ENCODE measurements at regions not wholly inside any gene's neighbourhood (a gene's known extent, or its start where the extent isn't known, plus 50 kb on each side); places are given as distances from the start of the nearest gene placed in this dataset.

DNA sequence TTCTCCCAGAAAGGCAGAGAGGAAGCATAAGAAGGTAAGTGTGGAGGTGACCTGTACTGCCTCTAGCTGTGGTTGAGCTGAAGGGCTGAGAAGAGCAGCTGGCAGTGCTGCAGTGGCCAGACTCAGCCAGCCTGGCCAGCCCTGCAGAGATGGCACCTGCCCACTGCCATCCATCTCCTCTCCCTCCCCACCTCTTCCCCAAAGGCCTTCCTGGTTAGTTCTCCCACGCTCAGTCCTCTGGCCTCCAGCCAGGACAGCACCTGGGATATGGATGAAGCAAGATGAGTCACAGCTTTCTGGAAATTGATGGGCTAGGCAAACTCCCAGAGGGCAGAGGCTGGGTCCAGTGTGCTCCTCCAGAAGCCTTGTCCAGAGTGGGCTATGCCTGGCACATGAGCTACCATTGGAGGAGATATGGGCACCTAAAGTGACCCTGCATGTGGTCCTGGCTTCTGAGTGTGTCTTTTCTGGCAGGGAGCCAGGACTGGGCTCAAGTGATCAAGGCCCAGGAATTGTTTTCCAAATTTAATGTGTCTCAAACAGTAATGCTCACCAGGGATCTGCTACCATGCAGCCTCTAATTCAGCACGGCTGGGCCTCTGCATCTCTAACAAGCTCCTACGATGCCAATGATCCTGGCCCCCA, 81.0 kb upstream of the CACUL1 start:
- DNase-seq (ENCODE audit: low read depth in 2 of 2) = no peak

DNA sequence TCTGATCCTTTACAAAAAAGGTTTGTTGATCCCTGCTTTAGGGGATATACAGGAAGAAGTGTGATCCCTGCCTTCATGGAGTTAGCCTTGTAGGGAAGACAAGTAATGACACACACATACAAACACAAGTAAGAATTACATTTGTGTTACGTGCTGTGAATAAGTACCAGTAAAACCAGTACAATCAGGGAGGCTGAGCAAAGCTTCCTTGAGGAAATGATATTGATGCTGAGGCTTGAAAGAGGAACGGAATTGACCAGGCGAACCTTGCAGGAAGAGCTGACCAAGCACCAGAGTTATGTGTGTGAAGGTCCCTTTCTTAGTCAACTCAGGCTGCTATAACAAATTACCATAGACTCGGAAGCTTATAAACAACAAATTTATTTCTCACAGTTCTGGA, 83.6 kb upstream of the CACUL1 start:
- DNase-seq (ENCODE audit: low read depth in 2 of 2) = no peak

DNA sequence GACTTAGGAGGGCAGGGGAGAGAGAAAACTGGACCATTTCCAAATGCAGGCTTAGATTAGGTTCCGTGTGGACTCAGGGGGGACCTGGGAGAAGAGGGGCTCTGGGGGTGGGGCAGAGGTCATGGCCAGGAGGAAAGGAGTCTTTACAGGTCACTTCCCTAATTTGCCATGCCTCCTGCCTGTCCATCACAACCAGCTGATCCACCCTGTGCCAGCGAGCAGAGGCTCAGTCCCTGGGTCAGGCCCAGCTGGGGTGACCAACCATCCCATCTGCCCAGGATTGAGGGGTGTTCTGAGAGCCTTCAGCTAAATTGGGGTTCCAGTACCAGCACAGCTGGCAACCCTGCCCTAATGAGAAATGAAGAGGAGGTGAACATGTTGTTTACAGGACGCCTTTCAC, 84.6 kb upstream of the CACUL1 start:
- no peak for DNase-seq (ENCODE audit: low read depth in 2 of 2)

DNA sequence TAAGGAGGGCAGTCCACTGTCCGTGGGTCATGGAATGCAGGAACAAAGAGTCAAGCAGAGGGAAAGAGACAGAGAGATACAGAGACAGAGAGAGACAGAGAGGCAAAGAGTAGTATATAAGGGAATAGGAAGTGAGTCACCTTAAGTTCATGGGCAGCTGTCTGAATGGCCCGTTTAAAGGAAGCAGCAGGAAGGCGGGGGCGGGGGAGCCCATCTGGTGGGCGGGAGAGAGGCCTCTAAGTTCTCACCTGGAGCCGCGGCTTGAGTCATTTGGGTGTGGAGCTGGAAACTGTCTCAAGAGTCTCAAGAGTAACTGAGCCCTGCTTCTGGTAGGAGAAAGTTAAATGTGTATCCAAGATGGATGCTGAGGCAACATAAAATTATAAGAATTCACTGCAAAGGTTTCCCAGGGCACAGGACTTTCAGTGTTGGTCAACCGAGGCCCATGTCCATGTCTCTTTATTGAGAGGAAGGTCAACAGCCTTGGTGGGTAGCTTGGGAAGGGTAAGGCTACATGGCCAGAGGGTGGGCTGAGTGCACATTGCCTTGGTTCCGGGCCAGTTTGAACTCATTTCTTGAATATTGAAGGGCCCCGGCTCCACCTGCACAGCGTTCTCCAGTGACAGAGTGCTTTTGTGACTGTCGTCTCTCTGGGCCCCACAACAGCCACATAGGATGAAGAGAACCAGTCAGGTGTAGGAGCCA, 85.5 kb upstream of the CACUL1 start:
- peak; percentile 64 to 73 for DNase-seq (ENCODE audit: low read depth in 2 of 2)

DNA sequence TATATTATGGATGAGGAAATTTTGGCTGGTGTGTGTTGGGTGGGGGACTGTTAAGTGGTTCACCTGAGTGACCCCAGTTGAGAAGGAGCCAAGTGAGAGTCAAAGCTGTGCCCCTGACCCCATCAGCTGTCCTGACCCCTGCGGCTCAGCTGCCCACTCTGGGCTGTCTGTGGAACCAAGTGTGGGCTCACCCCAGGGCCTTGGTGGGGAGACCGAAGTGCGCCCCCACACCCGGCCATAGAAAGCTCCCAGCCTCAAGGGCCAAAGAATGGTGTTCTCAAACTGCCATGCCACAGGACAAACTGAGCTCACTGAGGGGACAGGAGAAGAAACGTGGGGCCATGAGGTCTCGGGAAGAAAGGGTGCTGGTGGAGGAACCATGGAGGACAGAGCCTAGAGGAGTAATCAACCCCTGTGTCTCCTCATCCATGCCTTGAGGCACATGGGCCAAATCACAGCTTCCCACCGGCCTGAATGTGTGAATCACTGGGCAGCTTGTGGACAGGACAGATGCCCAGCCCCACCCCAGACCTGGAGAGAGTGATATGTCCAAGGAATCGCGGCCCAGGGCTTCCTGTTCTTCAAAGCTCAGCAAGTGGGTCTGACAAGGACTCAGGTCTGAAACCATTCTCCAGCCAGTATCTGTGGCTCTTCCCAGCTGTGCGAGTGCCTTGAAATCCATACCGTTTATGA, 86.2 kb upstream of the CACUL1 start:
- no peak for DNase-seq (ENCODE audit: low read depth in 2 of 2)

DNA sequence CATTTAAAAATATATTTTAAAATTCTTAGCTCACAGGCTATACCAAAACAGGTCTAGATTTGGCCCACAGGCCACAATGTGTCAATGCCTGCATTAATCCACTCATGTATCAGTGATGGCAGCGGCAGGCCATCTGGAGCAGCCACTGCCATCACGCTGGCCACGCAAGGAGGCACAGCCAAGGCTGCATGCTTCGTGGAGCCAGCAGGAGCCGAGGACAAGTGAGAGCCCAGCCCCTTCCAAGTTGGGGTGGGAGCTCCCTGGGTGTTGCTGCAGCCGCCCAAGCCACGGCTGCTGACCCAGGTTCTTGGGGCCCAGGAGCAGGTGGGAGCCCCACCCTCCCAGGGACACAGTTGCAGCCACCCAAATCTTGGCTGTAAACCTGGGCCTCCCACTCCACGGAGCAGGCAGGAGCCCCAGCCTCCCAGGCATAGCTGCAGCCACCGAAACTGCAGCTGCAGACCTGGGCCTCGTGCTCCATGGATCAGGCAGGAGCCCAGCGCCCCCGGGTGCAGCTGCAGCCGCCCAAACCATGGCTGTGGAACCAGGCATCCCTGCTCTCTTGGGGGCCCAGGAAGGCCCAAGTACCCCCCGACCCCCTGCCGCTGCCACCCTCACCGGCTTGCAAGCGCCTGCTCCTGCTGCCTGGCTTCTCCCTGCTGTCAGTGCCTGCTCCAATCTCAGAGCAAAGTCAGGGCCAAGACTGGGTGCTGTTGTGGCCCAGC, 87.3 kb upstream of the CACUL1 start:
- DNase-seq (ENCODE audit: low read depth in 2 of 2) = no peak

DNA sequence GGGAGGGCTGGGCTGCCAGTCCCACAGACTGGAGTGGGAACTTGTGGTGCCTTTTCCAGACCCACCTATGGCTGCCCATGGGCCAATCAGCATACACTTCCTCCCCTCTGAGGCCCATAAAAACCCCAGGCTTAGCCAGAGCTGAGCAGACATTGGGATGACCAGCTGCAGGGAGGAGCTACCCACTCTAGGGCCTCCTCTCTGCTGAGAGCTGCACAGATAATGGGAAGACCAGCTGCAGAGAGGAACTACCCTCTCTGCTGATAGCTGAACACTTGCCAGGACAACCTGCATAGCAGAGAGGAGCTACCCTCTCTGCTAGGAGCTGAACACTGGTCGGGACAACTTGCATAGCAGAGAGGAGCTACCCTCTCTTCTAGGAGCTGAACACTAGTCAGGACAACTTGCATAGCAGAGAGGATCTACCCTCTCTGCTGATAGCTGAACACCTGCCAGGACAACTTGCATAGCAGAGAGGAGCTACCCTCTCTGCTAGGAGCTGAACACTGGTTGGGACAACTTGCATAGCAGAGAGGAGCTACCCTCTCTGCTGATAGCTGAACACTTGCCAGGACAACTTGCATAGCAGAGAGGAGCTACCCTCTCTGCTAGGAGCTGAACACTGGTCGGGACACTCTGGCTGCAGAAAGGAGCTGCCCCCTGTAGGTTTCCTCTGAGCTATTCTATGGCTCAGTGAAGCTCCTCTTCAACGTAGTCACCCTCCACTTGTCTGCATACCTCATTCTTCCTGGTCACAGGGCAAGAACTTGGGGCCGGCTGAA, 88.3 kb upstream of the CACUL1 start:
- DNase-seq (ENCODE audit: low read depth in 2 of 2) = no peak

DNA sequence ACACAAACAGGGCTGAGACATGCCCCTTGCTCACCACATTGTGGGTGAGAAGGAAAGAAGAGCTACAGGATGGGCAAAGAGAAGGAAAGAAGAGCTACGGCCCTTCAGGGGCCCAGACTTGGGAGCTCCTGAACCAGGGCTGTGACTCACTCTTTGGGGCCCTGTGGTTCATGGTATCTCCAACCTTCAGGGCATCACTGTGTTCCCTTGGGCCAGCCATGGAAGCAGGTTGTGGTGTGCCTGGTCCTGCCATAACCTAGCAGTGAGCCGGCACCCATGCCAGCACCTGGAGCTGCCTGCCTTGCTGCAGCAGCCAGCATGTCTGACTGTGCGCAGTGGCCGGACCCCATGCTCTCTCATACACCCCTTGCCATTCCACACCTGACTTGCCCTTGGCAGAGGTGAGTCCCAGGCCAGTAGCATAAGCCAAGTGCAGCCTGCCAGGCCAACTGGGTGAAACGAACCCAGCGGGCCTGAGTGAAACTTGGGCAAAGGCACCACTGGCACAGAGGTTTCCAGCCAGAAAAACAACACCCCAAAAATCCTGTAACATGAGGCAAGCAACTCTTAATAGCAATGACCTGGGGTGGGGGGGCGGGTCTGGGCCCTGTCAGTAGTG, 89.0 kb upstream of the CACUL1 start:
- no peak for DNase-seq (ENCODE audit: low read depth in 2 of 2)

DNA sequence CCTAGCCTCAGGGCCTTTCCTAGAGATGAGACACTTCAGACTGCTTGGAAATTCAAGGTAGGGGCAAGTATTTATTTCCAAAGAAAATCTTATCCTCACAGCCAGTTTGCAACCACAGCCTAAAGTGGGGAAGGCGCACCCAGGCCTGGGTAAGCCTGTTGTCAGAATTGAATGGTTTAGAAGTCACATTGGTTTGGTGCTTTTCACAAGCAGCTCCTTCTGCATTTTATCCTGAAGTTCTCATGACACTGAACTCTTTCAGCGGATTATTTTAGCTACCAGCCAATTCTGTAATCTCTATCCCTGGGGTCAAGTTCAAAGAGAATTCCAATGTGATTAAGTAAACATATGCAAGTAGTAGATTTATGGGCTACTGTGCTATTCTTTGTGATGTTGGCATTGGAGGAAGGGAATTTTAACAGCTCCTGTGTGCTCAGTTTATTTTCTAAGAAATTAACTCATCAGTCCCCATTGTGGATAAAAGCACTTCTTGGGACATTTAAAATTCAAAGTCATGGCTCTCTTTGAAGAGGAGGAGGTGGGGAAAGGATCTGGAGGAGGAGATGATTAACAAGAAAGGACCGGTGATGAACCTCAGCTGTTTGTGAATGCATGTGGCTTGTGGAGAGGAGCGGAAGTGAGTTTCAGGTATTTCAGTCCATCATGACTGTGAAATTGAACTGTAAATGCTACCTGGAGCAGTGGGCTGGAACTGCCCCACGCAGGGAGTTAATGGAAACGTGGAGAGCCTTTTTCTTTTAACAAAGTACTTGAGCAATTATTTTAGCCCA, 90.2 kb upstream of the CACUL1 start:
- DNase-seq (ENCODE audit: low read depth in 2 of 2) = no peak

DNA sequence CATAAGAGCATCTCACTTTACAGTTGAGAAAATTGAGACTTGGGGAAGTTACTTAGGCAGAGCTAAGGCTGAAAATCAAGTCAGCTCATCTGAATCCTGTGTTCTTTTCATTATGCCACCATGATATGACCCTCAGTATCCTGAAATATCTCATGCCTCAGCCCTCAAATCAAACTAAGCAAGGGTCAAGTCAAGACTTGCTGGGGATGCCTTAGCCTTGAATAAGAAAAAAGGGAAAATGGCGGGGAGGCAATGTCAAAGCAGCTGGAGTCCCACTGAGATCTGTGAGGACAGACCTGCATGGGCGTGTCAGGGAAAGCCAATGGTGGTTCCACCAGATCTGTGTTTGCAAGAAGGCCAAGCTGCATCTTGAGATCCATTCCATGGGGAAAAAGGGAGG, 91.0 kb upstream of the CACUL1 start:
- no peak for DNase-seq (ENCODE audit: low read depth in 2 of 2)

DNA sequence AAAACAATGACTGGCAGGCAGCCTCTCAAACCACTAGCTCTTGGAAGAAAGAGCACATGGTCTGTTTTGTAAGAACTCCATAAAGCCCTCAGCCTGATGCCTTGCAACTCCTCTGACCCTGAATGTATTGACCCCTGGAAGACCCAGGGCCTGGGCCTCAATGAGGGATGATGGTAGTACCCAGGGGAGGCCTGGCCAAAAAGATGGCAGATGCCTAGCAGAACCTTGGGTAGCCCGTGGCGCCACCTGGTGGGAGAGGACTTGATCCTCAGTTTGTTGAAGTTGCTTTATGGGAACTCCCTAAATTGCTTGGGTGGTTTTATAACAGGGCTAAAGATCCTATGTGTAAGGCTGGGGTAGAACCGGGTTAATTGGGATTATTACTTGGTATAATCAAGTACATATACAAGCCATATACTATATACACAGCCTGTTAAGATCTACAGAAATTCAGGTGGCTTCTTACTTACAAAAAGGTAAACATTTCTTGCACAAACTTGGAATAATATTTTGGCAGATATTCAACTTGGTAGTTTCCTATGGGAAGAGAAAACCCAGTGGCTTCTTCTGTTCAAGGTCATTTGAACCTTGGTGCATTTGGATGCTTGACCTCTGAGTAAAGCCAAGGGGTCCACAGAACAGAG, 95.8 kb upstream of the CACUL1 start:
- DNase-seq (ENCODE audit: low read depth in 2 of 2) = peak; percentile 68 to 76

DNA sequence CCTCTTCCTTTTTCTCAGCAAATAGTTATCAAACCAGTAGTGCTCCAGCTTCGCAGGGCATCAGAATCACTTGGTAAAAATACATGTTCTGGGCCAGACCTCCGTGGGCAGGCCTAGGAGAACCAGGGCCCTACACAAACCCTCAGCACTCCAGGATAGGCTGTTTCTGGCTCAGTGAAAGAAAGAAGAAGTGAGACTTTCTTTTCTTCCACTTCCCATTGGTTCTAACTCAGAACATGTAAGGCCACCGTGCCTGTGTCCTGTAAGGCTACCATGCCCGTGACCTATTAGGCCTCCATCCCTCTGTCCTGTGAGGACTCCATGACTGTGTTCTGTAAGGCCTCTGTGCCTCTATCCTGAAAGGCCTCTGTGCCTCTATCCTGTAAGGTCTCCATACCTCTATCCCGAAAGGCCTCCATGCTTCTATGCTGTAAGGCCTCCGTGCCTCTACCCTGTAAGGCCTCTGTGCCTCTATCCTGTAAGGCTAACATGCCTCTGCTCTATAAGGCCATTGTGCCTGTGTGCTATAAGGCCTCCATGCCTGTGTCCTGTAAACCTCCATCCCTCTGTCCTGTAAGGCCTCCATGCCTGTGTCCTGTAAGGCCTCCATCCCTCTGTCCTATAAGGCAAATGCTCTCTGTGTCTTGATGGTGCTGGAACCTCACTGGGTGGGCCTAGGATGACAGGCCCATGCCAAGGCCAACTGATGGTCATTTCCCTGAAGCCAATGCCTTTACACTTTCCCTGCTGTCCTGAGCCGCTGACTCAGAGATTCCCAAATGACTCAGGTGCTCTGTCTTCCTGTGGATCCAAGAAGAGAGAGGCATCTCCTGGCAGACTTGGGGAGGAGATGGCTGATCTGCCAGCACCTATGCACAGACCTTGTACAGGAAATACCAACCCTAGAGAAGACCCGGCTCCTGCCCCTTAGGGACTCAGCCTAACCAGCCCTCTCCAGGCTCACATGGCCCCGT, 96.6 kb upstream of the CACUL1 start:
- no peak for DNase-seq (ENCODE audit: low read depth in 2 of 2)

DNA sequence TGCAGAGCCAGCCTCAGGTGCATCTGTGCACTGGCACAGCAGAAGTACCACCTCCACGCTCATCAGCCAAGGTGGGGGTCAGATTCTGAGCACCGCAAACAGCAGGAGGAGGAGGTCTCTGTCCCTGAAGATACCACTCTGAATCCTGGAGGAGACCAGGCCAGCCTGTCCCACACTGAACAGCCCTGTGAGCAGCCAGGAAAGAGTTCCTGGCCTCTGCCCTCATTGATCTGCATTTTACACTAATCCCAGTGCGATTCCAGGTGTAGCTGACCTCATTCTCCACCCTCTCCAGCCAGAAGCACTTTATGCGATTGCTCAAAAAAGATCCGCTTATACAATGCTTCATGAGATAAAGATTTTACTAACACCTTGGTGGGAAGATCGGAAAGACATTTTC, 99.1 kb upstream of the CACUL1 start:
- no peak for DNase-seq (ENCODE audit: low read depth in 2 of 2)

DNA sequence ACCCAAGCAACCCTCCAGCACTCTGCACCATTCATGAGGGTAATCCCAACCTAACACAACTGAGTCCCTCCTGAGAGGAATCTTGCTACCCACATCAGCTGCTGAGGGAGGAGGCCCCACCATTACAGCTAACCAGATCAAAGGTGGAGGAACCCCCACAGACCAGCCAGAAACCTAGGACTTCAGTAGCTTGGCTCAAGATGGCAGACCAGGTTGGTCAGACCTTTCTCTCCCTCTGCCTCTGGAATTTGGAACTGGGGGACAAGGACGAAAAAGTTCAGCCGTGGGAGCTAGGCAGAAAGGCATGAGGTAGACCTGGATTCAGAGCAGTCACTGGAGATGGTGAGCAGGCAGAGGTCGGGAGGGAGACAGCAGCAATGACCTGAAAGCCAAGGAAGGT, 101.3 kb upstream of the CACUL1 start:
- no peak for DNase-seq (ENCODE audit: low read depth in 2 of 2)

DNA sequence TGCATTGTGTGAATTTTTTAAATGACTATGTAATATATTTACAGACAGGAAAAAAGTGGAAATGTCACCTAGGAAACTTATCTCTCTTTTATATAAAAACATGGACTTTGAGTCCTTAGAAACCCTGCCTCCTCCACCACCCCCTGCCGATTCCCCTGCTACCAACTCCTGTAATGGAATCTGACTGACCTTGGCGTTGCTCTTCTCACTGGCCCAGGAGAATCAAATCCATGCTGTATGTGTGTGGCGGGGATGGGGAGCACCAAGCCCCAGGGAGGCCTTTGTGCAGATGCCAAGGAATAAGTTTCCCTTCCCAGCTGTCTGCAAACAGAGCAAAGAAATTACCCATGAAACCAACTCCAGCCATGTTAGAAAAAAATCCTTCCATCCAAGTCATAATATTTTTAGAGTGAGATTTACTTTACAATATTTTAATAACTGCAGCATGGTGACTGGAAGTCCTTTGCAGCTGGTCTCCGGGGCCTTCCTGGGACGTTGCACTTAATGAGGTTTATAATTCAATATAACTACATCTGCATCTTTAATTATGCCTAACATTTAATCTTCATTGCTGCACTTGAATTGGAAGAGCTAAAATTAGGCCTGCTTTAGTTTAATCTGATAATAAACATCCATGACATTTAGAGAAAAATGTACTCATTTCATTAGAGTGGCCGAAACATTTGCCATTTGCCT, 111.4 kb upstream of the CACUL1 start:
- DNase-seq (ENCODE audit: low read depth in 2 of 2) = no peak

DNA sequence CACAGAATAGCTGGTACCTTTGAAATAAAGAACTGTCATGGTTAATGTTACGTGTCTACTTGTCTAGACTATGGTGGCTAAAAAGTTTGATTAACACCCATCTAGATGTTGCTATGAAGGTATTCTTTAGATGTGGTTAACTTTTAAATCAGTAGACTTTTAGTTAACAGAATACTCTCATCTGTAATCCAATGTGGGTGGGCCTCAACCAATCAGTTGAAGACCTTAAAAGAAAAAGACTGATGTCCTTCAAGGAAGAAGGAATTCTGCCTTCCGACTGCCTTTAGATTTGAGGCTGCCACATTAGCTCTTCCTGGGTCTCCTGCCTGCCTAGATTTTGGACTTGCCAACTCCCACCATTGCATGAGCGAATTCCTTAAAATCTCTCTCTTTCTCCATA, 113.0 kb upstream of the CACUL1 start:
- DNase-seq (ENCODE audit: low read depth in 2 of 2) = no peak

DNA sequence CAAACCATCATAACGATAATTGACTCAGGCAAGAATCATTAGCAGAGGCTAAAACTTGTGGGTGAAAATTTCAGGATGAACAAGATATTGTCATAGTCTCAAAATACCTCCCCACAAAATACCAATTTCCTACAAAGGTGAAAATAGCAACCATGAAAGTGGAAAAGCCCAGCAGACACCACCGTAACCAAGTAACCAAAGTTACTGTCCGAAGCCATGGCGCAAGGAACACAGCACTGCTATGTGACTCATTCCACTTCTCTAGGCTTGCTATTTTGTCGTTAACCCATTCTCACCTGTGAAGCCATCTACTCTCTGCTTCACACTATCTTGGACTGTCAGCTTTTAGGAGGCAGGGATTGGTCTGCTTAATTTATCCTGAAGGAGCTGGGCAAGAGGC, 113.8 kb upstream of the CACUL1 start:
- no peak for DNase-seq (ENCODE audit: low read depth in 2 of 2)

All from stimulated activated CD4-positive, alpha-beta T cell treated with anti-CD3 and anti-CD28 coated beads, Interleukin-15, amount 100 ng/mL, for 48 hours (primary cell).